Adrenal gland (tissue), 9 donors: ENCODE measurements at regions not wholly inside any gene's neighbourhood (a gene's known extent, or its start where the extent isn't known, plus 50 kb on each side); places are given as distances from the start of the nearest gene placed in this dataset.
A peak's percentile ranks its signal among the peaks of the same experiment; 100 is the strongest.

Experiments
- DNase-seq, 7 donors: peaks; one replicate each; pipeline ENCODE4 v3.0.0-alpha.2; 2019 to 2020
- H3K27ac ChIP-seq, 5 donors: fragments of 200-600 bp; sonication (generic) in 4 of 5; 1 replicate in 3 of 5; 2 replicates in 2 of 5; pipeline versions ENCODE4 v1.5.1 to v1.8.0; 2016 to 2020; ENCODE audit warnings: mild to moderate bottlenecking in 1 of 5
- H3K27me3 ChIP-seq: fragments of 200-600 bp; 2 replicates; pipeline ENCODE4 v1.8.0; 2021
- H3K36me3 ChIP-seq, 2 donors: fragments of 200-600 bp; replicated peaks in 1 of 2; 1 replicate in 1 of 2; 2 replicates in 1 of 2; pipeline versions ENCODE4 v1.5.1 to v1.8.0; 2018 to 2022
- H3K4me1 ChIP-seq, 2 donors: fragments of 200-600 bp; replicated peaks in 1 of 2; 1 replicate in 1 of 2; 2 replicates in 1 of 2; pipeline versions ENCODE4 v1.5.1 to v1.8.0; 2018 to 2021
- H3K4me3 ChIP-seq, 4 donors: fragments of 200-600 bp; sonication (generic) in 3 of 4; one replicate each; pipeline ENCODE4 v1.5.1; 2016 to 2018
- H3K9me3 ChIP-seq, 3 donors: fragments of 200-600 bp; sonication (generic) in 1 of 3; replicated peaks in 1 of 3; 1 replicate in 2 of 3; 2 replicates in 1 of 3; pipeline versions ENCODE4 v1.5.1 to v1.8.0; 2016 to 2021
- POLR2A ChIP-seq, 2 donors: fragments of 450-650 bp; IDR thresholded peaks; one replicate each; pipeline ENCODE4 v1.6.1; 2017; ENCODE audit warnings: antibody characterized with exemption in 2 of 2, mild to moderate bottlenecking in 2 of 2, moderate library complexity in 1 of 2
- WGBS, 4 donors: extraction: QIAGEN DNeasy Blood & Tissue Kit in 2 of 4; methylation state at CpG; one replicate each; pipeline versions ENCODE4 v1.1.5 to v1.1.7; 2013 to 2017; 5-methylcytosine and 5-hydroxymethylcytosine counted together
- intact Hi-C, 2 donors: fragments of 100-400 bp; cut with DNase I; formaldehyde crosslinking; loops; one replicate each; pipeline versions ENCODE4 v1.14.1 to v1.15.0; 2022 to 2023
- TF ChIP-seq, protein P1 (sequence below), 6 experiments: fragments of 450-650 bp in 4 of 6; fragments of 200-600 bp in 2 of 6; sonication (generic) in 1 of 6; IDR thresholded peaks; 1 replicate in 5 of 6; 2 replicates in 1 of 6; pipeline versions ENCODE4 v1.5.1 to v1.8.0; 2016 to 2021; ENCODE audit warnings: antibody characterized with exemption in 6 of 6, mild to moderate bottlenecking in 2 of 6, moderate library complexity in 1 of 6
- donor health status: healthy with polysubstance abuse.
- donor health status: Bipolar disorder and iron deficiency.
- donor health status: DM: yes; HTN: yes; CAD: no.
- donor health status: DM: no; HTN: no; CAD: no.
- donor health status: DM: no; HTN: no; CAD: no.

DNA sequence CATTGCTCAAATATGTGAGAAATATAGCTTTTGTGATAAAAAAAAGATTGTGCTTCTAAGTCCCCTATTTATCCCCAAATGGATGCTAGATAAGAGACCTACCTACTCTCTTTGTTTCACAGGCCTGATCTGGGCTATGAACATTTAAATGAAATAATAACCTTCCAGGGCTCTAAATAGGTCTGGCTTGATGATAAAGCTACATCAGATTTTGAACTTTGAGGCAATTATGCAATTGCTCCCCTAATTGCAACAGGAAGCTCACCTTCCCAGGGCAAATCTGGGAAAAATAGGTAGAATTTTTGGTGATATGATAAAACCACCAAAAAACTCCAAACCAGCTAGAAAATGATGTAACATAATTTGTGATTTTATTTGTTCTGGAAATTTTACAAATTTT is 624.5 kb downstream of the PKHD1 start:
- no peaks in the 10 kb centered on the region for H3K36me3 ChIP-seq
- TF ChIP-seq, protein P1, sequence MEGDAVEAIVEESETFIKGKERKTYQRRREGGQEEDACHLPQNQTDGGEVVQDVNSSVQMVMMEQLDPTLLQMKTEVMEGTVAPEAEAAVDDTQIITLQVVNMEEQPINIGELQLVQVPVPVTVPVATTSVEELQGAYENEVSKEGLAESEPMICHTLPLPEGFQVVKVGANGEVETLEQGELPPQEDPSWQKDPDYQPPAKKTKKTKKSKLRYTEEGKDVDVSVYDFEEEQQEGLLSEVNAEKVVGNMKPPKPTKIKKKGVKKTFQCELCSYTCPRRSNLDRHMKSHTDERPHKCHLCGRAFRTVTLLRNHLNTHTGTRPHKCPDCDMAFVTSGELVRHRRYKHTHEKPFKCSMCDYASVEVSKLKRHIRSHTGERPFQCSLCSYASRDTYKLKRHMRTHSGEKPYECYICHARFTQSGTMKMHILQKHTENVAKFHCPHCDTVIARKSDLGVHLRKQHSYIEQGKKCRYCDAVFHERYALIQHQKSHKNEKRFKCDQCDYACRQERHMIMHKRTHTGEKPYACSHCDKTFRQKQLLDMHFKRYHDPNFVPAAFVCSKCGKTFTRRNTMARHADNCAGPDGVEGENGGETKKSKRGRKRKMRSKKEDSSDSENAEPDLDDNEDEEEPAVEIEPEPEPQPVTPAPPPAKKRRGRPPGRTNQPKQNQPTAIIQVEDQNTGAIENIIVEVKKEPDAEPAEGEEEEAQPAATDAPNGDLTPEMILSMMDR (IDR thresholded peaks at IDR 0.05) = no peak
- TF ChIP-seq POLR2A (IDR thresholded peaks at IDR 0.05) = no peak
- H3K4me3 ChIP-seq = no peak overlapping the region
- no peaks in the 10 kb centered on the region for H3K9me3 ChIP-seq
- H3K27me3 ChIP-seq = no peaks in the 10 kb centered on the region
- intact Hi-C loops = no loop called here
- no peaks in the 10 kb centered on the region for H3K4me1 ChIP-seq
- no peak overlapping the region for H3K27ac ChIP-seq
- no peak for DNase-seq

GRCh38 chr6:51463321-51463720 is 624.1 kb downstream of the PKHD1 start:
- TF ChIP-seq POLR2A (IDR thresholded peaks at IDR 0.05) = no peak
- TF ChIP-seq, protein P1 (IDR thresholded peaks at IDR 0.05) = no peak
- WGBS, 4 donors = 78 to 83% (median 82%) methylated on average over 2 of the region's 2 CpGs
- DNase-seq = no peak
- H3K27me3 ChIP-seq = no peaks in the 10 kb centered on the region
- no peak overlapping the region for H3K4me3 ChIP-seq
- H3K9me3 ChIP-seq = no peaks in the 10 kb centered on the region
- H3K27ac ChIP-seq = no peak overlapping the region
- intact Hi-C loops = no loop called here
- no peaks in the 10 kb centered on the region for H3K4me1 ChIP-seq
- no peaks in the 10 kb centered on the region for H3K36me3 ChIP-seq

GRCh38 chr6:51464956-51465355 is 622.5 kb downstream of the PKHD1 start:
- Histone ChIP-seq H3K27me3 (no peaks in the 10 kb centered on the region), H3K9me3 (no peaks in the 10 kb centered on the region), H3K4me1 (no peaks in the 10 kb centered on the region), H3K4me3 (no peak overlapping the region), H3K36me3 (no peaks in the 10 kb centered on the region), H3K27ac (no peak overlapping the region)
- 68 to 97% (median 83%) methylated on average over 1 of the region's 1 CpG for WGBS, 4 donors
- TF ChIP-seq, protein P1 (IDR thresholded peaks at IDR 0.05) = no peak
- no peak for TF ChIP-seq POLR2A (IDR thresholded peaks at IDR 0.05)
- no peak for DNase-seq
- intact Hi-C loops = no loop called here

- H3K36me3 ChIP-seq = no peaks in the 10 kb centered on the region
- no peak overlapping the region for H3K27ac ChIP-seq
- no peaks in the 10 kb centered on the region for H3K4me1 ChIP-seq
- WGBS, 4 donors = 70 to 82% (median 74%) methylated on average over 9 of the region's 9 CpGs
- TF ChIP-seq POLR2A (IDR thresholded peaks at IDR 0.05) = no peak
- TF ChIP-seq, protein P1 (IDR thresholded peaks at IDR 0.05) = no peak
- intact Hi-C loops = no loop called here
- H3K4me3 ChIP-seq = no peak overlapping the region
- no peaks in the 10 kb centered on the region for H3K9me3 ChIP-seq
- DNase-seq = peak in 1 of 7 donors; percentile 53
- H3K27me3 ChIP-seq = no peaks in the 10 kb centered on the region
Measured at GRCh38 chr6:51466427-51466826, 621.0 kb downstream of the PKHD1 start.
